IMR-90 (cell line): ENCODE measurements at regions not wholly inside any gene's neighbourhood (a gene's known extent, or its start where the extent isn't known, plus 50 kb on each side); places are given as distances from the start of the nearest gene placed in this dataset.

Experiments used
- ATAC-seq: fragments of 200-7000 bp; cut with Tn5 transposase; 2 replicates; pipeline ENCODE4 v1.9.1; 2020; ENCODE audit warnings: low read depth, mild to moderate bottlenecking, moderate library complexity
- BruUV-seq: library from RNA; stranded (reverse); fragments of 400-500 nt; replicated peaks from 2 replicates; lab custom pipeline; 2021; lab: Mats Ljungman, UMichigan
- CTCF ChIA-PET: fragments of 300-600 bp; formaldehyde crosslinking; extraction: SDS; loops from one replicate; lab custom pipeline; 2021; ENCODE audit warnings: antibody characterized with exemption; lab: Yijun Ruan, JAX
- POLR2A ChIA-PET: fragments of 300-600 bp; sonication (Branson Sonifier 250); formaldehyde crosslinking; loops from one replicate; lab custom pipeline; 2022; ENCODE audit warnings: antibody characterized with exemption; ENCODE audit not compliant: unreplicated experiment; lab: Charles Lee
- DNase-seq: peaks from one replicate; pipeline ENCODE4 v3.0.0; 2013
- H2AFZ ChIP-seq: replicated peaks from 2 replicates; pipeline ENCODE3; 2013; ENCODE audit warnings: low read length, mild to moderate bottlenecking; ENCODE audit not compliant: poor library complexity
- H2AK5ac ChIP-seq: 2 replicates; pipeline ENCODE4 v1.6.1; 2013; ENCODE audit warnings: low read depth, low read length, inconsistent platforms
- H2AK9ac ChIP-seq: replicated peaks from 2 replicates; pipeline ENCODE3; 2013; ENCODE audit warnings: mild to moderate bottlenecking, low read depth, low read length, moderate library complexity; ENCODE audit not compliant: poor library complexity
- H2BK120ac ChIP-seq: 2 replicates; pipeline ENCODE4 v1.6.1; 2013; ENCODE audit warnings: low read depth, low read length, inconsistent platforms
- H2BK15ac ChIP-seq: 3 replicates; pipeline ENCODE4 v1.6.1; 2013; ENCODE audit warnings: low read depth, low read length, inconsistent platforms
- H2BK20ac ChIP-seq: 2 replicates; pipeline ENCODE4 v1.6.1; 2013; ENCODE audit warnings: low read depth, mild to moderate bottlenecking, inconsistent platforms, low read length, moderate library complexity
- H2BK5ac ChIP-seq: 2 replicates; pipeline ENCODE4 v1.6.1; 2013; ENCODE audit warnings: mild to moderate bottlenecking, low read depth, low read length, inconsistent platforms; ENCODE audit not compliant: poor library complexity, severe bottlenecking
- H3K14ac ChIP-seq: replicated peaks from 2 replicates; pipeline ENCODE4 v1.6.1; 2013; ENCODE audit warnings: low read depth, low read length, inconsistent platforms
- H3K18ac ChIP-seq: 2 replicates; pipeline ENCODE4 v1.6.1; 2013; ENCODE audit warnings: low read depth, low read length, control low read depth
- H3K23ac ChIP-seq: 2 replicates; pipeline ENCODE4 v1.6.1; 2013; ENCODE audit warnings: low read depth, low read length, inconsistent platforms
- H3K27ac ChIP-seq: 2 replicates; pipeline ENCODE4 v1.5.1; 2013; ENCODE audit warnings: mild to moderate bottlenecking, control low read depth, low read length; ENCODE audit not compliant: insufficient read depth
- H3K27me3 ChIP-seq: 2 replicates; pipeline ENCODE4 v1.6.1; 2013; ENCODE audit warnings: low read length; ENCODE audit not compliant: control insufficient read depth, insufficient read depth
- H3K36me3 ChIP-seq: 2 replicates; pipeline ENCODE4 v1.6.1; 2013; ENCODE audit warnings: low read length, mixed read lengths; ENCODE audit not compliant: control insufficient read depth, insufficient read depth
- H3K4ac ChIP-seq: 2 replicates; pipeline ENCODE4 v1.6.1; 2013; ENCODE audit warnings: low read depth, low read length, inconsistent platforms
- H3K4me1 ChIP-seq: 2 replicates; pipeline ENCODE4 v1.6.1; 2013; ENCODE audit warnings: low read length, mixed read lengths; ENCODE audit not compliant: control insufficient read depth, insufficient read depth
- H3K4me2 ChIP-seq: 2 replicates; pipeline ENCODE4 v1.6.1; 2013; ENCODE audit warnings: low read depth, mild to moderate bottlenecking, control low read depth, low read length, moderate library complexity
- H3K4me3 ChIP-seq: 2 replicates; pipeline ENCODE4 v1.5.1; 2013; ENCODE audit warnings: low read depth, mild to moderate bottlenecking, control low read depth, low read length, moderate library complexity; ENCODE audit not compliant: insufficient read depth
- H3K56ac ChIP-seq: 2 replicates; pipeline ENCODE4 v1.6.1; 2013; ENCODE audit warnings: low read length, inconsistent platforms; ENCODE audit not compliant: insufficient read depth; ENCODE audit errors: extremely low read depth
- H3K79me1 ChIP-seq, 2 experiments: 2 replicates each; pipeline ENCODE4 v1.6.1; 2013; ENCODE audit warnings: low read length in 2 of 2, inconsistent platforms in 1 of 2, low read depth in 1 of 2
- H3K9ac ChIP-seq: 2 replicates; pipeline ENCODE4 v1.6.1; 2013; ENCODE audit warnings: low read depth, low read length, control low read depth
- H3K9me1 ChIP-seq: 2 replicates; pipeline ENCODE4 v1.6.1; 2013; ENCODE audit warnings: low read length, inconsistent platforms; ENCODE audit not compliant: insufficient read depth
- H3K9me3 ChIP-seq: 2 replicates; pipeline ENCODE4 v1.6.1; 2013; ENCODE audit warnings: low read length; ENCODE audit not compliant: control insufficient read depth, insufficient read depth
- H4K20me1 ChIP-seq: 2 replicates; pipeline ENCODE4 v1.6.1; 2013; ENCODE audit warnings: low read length, inconsistent platforms; ENCODE audit not compliant: insufficient read depth
- H4K5ac ChIP-seq: 2 replicates; pipeline ENCODE4 v1.6.1; 2013; ENCODE audit warnings: mild to moderate bottlenecking, low read depth, low read length, control low read depth
- H4K8ac ChIP-seq, 2 experiments: 2 replicates each; pipeline ENCODE4 v1.6.1; 2013; ENCODE audit warnings: low read depth in 2 of 2, low read length in 2 of 2, control low read depth in 1 of 2, inconsistent platforms in 1 of 2
- H4K91ac ChIP-seq: 2 replicates; pipeline ENCODE4 v1.6.1; 2013; ENCODE audit warnings: low read depth, low read length, inconsistent platforms; ENCODE audit not compliant: insufficient read depth
- BHLHE40 ChIP-seq: fragments of 150-350 bp; IDR thresholded peaks from 2 replicates; pipeline ENCODE4 v1.6.1; 2016; ENCODE audit warnings: mild to moderate bottlenecking, low read depth, low read length
- MAFK ChIP-seq: IDR thresholded peaks from 2 replicates; pipeline ENCODE4 v1.6.1; 2012; ENCODE audit warnings: low read depth, low read length, improper control_type of control experiment
- NFE2L2 ChIP-seq: fragments of 150-350 bp; IDR thresholded peaks from 2 replicates; pipeline ENCODE4 v1.6.1; 2016; ENCODE audit warnings: low read depth, mild to moderate bottlenecking, low read length
- POLR2A ChIP-seq: IDR thresholded peaks from 2 replicates; pipeline ENCODE4 v1.6.1; 2012; ENCODE audit warnings: mild to moderate bottlenecking, low read depth, low read length
- WGBS, 2 experiments: methylation state at CpG; one replicate each; pipeline versions ENCODE4 v1.1.5 to v1.1.7; 2013; ENCODE audit warnings: missing lambda C conversion rate in 2 of 2; ENCODE audit not compliant: insufficient read length in 1 of 2; ENCODE audit errors: extremely low coverage in 2 of 2; 5-methylcytosine and 5-hydroxymethylcytosine counted together
- dilution Hi-C: fragments of 300-500 bp; cut with HindIII; formaldehyde crosslinking; loops from one replicate; pipeline ENCODE4 v1.14.3; 2018; ENCODE audit warnings: low sequenced_read_pairs; ENCODE audit not compliant: unreplicated experiment
- in situ Hi-C: fragments of 300-500 bp; cut with MboI; formaldehyde crosslinking; loops from 3 replicates; pipeline ENCODE4 v1.14.3; 2019; ENCODE audit warnings: low sequenced_read_pairs, inconsistent platforms, mixed read lengths
- intact Hi-C: fragments of 100-400 bp; cut with micrococcal nuclease; formaldehyde crosslinking; loops from 2 replicates; pipeline ENCODE4 v1.10.0; 2022

DNA sequence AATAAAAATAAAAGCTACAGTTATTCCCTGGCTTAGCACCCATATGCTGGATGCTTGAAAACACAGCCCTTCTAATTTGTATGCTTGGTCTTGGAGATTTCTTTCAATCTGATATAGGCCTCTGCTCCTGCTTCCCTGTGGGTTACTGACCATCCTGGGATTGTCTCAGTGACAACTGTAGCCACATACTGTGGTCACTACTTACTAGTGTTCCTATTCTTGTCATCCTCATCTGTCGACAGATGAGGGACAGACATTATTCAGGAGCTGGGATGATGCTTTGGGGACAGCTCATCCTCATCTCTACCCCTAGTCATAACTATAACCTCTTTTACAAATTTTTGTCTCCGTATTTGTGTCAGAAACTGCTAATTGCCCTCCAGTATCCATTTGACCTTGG, 388.9 kb upstream of the MAP3K7 start:
- Histone ChIP-seq H3K4me1 (no peaks in the 10 kb centered on the region), H2BK5ac (no peak overlapping the region), H3K9ac (no peak overlapping the region), H3K36me3 (no peaks in the 10 kb centered on the region), H2BK120ac (no peak overlapping the region), H3K27me3 (no peaks in the 10 kb centered on the region), H3K4me2 (no peak overlapping the region), H3K9me3 (no peaks in the 10 kb centered on the region), H3K14ac (no peak overlapping the region), H4K91ac (no peak overlapping the region), H4K5ac (no peak overlapping the region), H3K9me1 (no peaks in the 10 kb centered on the region), H4K8ac (no peak overlapping the region), H3K79me1 (no peaks in the 10 kb centered on the region), H2AK9ac (no peak overlapping the region), H2BK15ac (no peak overlapping the region), H3K4ac (no peak overlapping the region), H2AFZ (no peak overlapping the region), H2AK5ac (no peak overlapping the region), H3K27ac (no peak overlapping the region), H4K20me1 (no peaks in the 10 kb centered on the region), H3K56ac (no peak overlapping the region), H3K4me3 (no peak overlapping the region), H2BK20ac (no peak overlapping the region), H3K18ac (no peak overlapping the region), H3K23ac (no peak overlapping the region)
- ATAC-seq (no peak), DNase-seq (no peak)
- dilution Hi-C loops (no loop called here), in situ Hi-C loops (no loop called here), intact Hi-C loops (no loop called here)
- TF ChIP-seq MAFK (no peak), BHLHE40 (no peak), POLR2A (no peak), NFE2L2 (no peak)
- no TSS peak for BruUV-seq
- ChIA-PET POLR2A (no interaction called here), CTCF (interaction anchor here (1.0 kb wide), 1 partner anchor 20 kb away, joined by 3 read pairs; no protein-coding TSS in a partner anchor)
- no CpG with 5 or more reads among the region's 2 CpGs for WGBS, 2 experiments
